ENCODE measurements at regions not wholly inside any gene's neighbourhood (a gene's known extent, or its start where the extent isn't known, plus 50 kb on each side); places are given as distances from the start of the nearest gene placed in this dataset.

- TF ChIP-seq CTCF (IDR thresholded peaks at IDR 0.05; ENCODE audit: low read depth, low read length) (no peak), EZH2phosphoT487 (IDR thresholded peaks at IDR 0.05; ENCODE audit: low read depth) (no peak)
Measured at GRCh38 chr2:13115643-13116042, 398.9 kb downstream of the TRIB2 start.

Measured in OCI-LY3 (cell line).